ENCODE measurements at regions not wholly inside any gene's neighbourhood (a gene's known extent, or its start where the extent isn't known, plus 50 kb on each side); places are given as distances from the start of the nearest gene placed in this dataset.
"Not testable (repeated sequence)": the region's sequence is repeated elsewhere in the genome, so short reads cannot be mapped to it uniquely, and the experiment has no call there.

GRCh38 chr1:120609015-120609573 is 114.7 kb upstream of the NBPF26 start:
- not testable (repeated sequence) for TF ChIP-seq CTCF (IDR thresholded peaks at IDR 0.05; ENCODE audit: poor library complexity); EZH2phosphoT487 (IDR thresholded peaks at IDR 0.05; ENCODE audit: low read depth, severe bottlenecking, unreplicated experiment)
